ENCODE measurements at regions not wholly inside any gene's neighbourhood (a gene's known extent, or its start where the extent isn't known, plus 50 kb on each side); places are given as distances from the start of the nearest gene placed in this dataset.

DNA sequence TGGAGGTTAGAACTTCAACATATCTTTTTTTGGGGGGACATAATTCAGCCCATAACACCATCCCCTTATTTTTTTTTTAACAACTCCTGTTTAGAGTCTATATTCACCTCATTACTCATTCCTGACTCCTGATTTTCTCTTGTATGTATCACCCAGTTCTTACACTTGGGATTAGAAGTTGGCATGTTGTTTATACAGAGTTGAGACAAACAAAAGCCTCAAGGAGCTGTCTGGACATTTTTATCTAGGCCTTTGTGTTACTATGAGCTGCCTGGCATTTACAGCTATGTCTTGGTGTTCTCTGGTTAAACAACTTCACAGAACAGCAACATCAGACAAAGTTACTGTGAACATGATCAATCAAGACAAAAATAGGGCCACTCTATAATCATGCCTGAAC is 517.5 kb downstream of the KIF20B start:
- H3K27me3 ChIP-seq (ENCODE audit: insufficient read depth, low read depth): no peaks in the 10 kb centered on the region
- H3K9ac ChIP-seq: no peak overlapping the region
- no peak overlapping the region for H3K27ac ChIP-seq
- no peaks in the 10 kb centered on the region for H3K79me2 ChIP-seq (ENCODE audit: insufficient read depth, low read depth)
- TF ChIP-seq, protein P1, sequence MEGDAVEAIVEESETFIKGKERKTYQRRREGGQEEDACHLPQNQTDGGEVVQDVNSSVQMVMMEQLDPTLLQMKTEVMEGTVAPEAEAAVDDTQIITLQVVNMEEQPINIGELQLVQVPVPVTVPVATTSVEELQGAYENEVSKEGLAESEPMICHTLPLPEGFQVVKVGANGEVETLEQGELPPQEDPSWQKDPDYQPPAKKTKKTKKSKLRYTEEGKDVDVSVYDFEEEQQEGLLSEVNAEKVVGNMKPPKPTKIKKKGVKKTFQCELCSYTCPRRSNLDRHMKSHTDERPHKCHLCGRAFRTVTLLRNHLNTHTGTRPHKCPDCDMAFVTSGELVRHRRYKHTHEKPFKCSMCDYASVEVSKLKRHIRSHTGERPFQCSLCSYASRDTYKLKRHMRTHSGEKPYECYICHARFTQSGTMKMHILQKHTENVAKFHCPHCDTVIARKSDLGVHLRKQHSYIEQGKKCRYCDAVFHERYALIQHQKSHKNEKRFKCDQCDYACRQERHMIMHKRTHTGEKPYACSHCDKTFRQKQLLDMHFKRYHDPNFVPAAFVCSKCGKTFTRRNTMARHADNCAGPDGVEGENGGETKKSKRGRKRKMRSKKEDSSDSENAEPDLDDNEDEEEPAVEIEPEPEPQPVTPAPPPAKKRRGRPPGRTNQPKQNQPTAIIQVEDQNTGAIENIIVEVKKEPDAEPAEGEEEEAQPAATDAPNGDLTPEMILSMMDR (conservative IDR thresholded peaks at IDR 0.05; ENCODE audit: low read depth, low read length): no peak
- H3K4me1 ChIP-seq (ENCODE audit: low read depth, poor library complexity, severe bottlenecking): no peaks in the 10 kb centered on the region
- H3K4me2 ChIP-seq: no peak overlapping the region
- H3K36me3 ChIP-seq (ENCODE audit: insufficient read depth): no peaks in the 10 kb centered on the region
- no peak overlapping the region for H2AFZ ChIP-seq (ENCODE audit: low read depth)
- no peaks in the 10 kb centered on the region for H4K20me1 ChIP-seq (ENCODE audit: insufficient read depth)
- H3K4me3 ChIP-seq (IDR thresholded peaks at IDR 0.05; ENCODE audit: insufficient read depth, low read depth, low read length): no peak overlapping the region

DNA sequence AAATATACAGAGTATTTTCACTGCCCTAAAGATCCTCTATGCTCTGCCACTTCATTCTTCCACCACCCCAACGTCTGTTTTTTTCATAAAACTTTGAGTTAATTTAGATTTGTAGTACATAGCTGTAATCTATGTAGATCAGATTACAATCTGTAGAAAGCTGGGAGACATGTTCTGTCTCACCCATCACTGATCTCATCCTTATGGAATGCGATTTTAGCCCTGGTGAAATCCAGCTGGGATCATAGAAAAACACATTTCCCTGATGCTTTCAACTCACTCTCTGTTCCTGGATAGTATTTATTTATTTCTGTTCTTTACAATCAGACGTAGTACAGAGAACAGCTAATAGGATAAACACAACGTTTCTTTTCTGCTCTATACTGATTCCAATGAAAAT is 521.0 kb downstream of the KIF20B start:
- no peaks in the 10 kb centered on the region for H3K27me3 ChIP-seq (ENCODE audit: insufficient read depth, low read depth)
- no peaks in the 10 kb centered on the region for H3K36me3 ChIP-seq (ENCODE audit: insufficient read depth)
- H3K9ac ChIP-seq: no peak overlapping the region
- H3K79me2 ChIP-seq (ENCODE audit: insufficient read depth, low read depth): no peaks in the 10 kb centered on the region
- TF ChIP-seq, protein P1 (conservative IDR thresholded peaks at IDR 0.05; ENCODE audit: low read depth, low read length): no peak
- H2AFZ ChIP-seq (ENCODE audit: low read depth): no peak overlapping the region
- no peaks in the 10 kb centered on the region for H4K20me1 ChIP-seq (ENCODE audit: insufficient read depth)
- no peak overlapping the region for H3K27ac ChIP-seq
- no peak overlapping the region for H3K4me3 ChIP-seq (IDR thresholded peaks at IDR 0.05; ENCODE audit: insufficient read depth, low read depth, low read length)
- H3K4me2 ChIP-seq: no peak overlapping the region
- H3K4me1 ChIP-seq (ENCODE audit: low read depth, poor library complexity, severe bottlenecking): no peaks in the 10 kb centered on the region

DNA sequence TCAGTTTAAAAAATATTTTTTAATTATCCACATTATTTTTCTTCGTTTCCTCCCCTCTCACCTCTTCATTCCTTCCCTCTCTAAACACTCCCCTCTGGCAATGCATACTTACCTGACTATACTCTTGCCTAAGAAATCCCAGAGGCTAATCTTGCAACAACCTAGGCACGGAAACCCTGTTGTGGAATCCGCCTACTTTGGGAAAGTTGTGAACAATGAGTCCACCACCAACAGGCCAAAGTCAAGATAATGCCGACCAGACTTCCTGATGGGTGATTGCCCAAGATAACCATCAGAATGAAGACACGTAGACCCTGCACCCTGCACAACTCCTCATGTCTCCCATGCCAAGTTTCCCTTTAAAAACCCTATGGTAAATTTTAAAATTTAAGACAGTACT is 521.5 kb downstream of the KIF20B start:
- Histone ChIP-seq H3K4me3 (IDR thresholded peaks at IDR 0.05; ENCODE audit: insufficient read depth, low read depth, low read length) (no peak overlapping the region), H3K27me3 (ENCODE audit: insufficient read depth, low read depth) (no peaks in the 10 kb centered on the region), H2AFZ (ENCODE audit: low read depth) (no peak overlapping the region), H3K79me2 (ENCODE audit: insufficient read depth, low read depth) (no peaks in the 10 kb centered on the region), H3K4me2 (no peak overlapping the region), H3K27ac (no peak overlapping the region), H3K9ac (no peak overlapping the region), H3K4me1 (ENCODE audit: low read depth, poor library complexity, severe bottlenecking) (no peaks in the 10 kb centered on the region), H3K36me3 (ENCODE audit: insufficient read depth) (no peaks in the 10 kb centered on the region), H4K20me1 (ENCODE audit: insufficient read depth) (no peaks in the 10 kb centered on the region)
- TF ChIP-seq, protein P1 (conservative IDR thresholded peaks at IDR 0.05; ENCODE audit: low read depth, low read length): no peak

DNA sequence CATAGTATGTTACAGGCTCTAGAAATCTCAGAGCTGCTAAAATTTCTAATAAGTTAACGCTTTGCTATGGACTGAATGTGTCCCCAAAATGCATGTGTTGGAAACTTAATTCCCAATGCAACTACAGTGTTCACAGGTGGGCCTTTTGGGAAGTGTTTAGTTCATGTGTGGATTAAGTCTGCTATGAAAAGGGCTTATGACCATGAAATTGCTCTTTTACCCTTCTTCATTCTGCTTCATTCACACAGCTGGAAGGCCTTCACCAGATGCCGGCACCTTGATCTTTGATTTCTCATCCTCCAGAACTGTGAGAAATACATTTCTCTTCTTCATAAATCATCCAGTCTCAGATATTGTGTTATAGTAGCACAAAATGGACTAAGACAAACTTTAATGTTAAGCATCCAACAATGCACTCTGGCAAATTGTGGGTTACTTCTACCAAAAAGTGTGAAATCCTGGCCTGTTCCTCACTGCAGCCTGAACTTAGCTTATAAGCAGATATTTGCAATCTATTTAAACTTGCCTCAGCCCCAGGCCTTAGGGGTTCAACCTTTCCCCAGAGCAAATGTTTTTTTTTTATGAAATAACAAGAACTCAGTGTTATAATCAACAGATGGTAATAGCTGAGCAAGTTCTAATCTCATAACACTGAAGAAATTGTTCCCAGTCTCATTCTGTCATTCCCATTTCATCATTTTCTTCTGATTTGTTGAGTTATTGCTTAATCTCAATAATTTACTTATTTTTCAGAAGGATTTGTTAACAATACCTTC is 523.6 kb downstream of the KIF20B start:
- Histone ChIP-seq H4K20me1 (ENCODE audit: insufficient read depth) (no peaks in the 10 kb centered on the region), H3K4me3 (IDR thresholded peaks at IDR 0.05; ENCODE audit: insufficient read depth, low read depth, low read length) (no peak overlapping the region), H3K4me1 (ENCODE audit: low read depth, poor library complexity, severe bottlenecking) (no peaks in the 10 kb centered on the region), H3K27ac (no peak overlapping the region), H3K36me3 (ENCODE audit: insufficient read depth) (no peaks in the 10 kb centered on the region), H3K4me2 (no peak overlapping the region), H3K27me3 (ENCODE audit: insufficient read depth, low read depth) (no peaks in the 10 kb centered on the region), H2AFZ (ENCODE audit: low read depth) (no peak overlapping the region), H3K79me2 (ENCODE audit: insufficient read depth, low read depth) (no peaks in the 10 kb centered on the region), H3K9ac (no peak overlapping the region)
- TF ChIP-seq, protein P1 (conservative IDR thresholded peaks at IDR 0.05; ENCODE audit: low read depth, low read length): no peak

Data from KMS-11 (cell line).